GM12872 (cell line): ENCODE measurements at regions not wholly inside any gene's neighbourhood (a gene's known extent, or its start where the extent isn't known, plus 50 kb on each side); places are given as distances from the start of the nearest gene placed in this dataset.

Source experiments
- TF ChIP-seq, protein P1 (sequence below): IDR thresholded peaks from 3 replicates; pipeline ENCODE4 v1.5.1; 2011; ENCODE audit warnings: low read depth, mild to moderate bottlenecking, low read length, moderate library complexity; ENCODE audit not compliant: insufficient read depth

DNA sequence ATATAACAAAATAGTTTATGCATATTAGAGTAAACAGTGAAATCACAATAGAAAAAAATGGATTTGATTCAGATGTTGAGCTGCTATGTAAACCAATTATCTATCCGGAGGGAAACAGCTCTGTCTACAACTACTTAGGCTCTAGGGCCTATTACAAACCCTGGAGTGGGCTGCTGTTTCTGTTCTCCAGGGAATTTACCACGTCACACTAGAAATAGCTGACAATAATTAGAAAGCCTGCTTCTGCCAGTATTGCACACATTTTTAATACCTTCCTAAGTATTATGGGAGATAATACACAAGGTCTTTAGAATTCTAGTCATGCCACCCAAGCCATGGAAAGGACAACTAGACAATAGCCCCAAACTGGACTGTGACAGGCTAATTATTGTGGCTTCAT, 411.1 kb downstream of the FIGN start:
- TF ChIP-seq, protein P1, sequence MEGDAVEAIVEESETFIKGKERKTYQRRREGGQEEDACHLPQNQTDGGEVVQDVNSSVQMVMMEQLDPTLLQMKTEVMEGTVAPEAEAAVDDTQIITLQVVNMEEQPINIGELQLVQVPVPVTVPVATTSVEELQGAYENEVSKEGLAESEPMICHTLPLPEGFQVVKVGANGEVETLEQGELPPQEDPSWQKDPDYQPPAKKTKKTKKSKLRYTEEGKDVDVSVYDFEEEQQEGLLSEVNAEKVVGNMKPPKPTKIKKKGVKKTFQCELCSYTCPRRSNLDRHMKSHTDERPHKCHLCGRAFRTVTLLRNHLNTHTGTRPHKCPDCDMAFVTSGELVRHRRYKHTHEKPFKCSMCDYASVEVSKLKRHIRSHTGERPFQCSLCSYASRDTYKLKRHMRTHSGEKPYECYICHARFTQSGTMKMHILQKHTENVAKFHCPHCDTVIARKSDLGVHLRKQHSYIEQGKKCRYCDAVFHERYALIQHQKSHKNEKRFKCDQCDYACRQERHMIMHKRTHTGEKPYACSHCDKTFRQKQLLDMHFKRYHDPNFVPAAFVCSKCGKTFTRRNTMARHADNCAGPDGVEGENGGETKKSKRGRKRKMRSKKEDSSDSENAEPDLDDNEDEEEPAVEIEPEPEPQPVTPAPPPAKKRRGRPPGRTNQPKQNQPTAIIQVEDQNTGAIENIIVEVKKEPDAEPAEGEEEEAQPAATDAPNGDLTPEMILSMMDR: no peak

DNA sequence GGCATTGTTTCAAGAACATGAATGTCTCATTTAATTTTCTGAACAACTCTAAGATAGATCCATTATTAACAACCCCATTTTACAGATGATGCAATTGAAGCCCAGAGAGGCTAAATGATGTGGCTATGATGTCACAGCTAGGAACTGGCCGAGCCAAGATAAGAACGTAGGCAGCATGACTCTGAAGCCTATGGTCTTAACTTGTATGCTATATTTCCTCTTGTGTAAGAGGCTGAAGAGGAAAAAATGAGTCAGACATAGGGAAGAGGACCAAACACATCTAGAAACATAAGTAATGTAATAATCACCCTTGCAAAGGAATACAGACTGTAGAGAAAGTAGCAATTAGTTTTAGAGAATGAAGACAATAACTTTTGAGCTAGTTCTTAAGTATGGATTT, 416.8 kb downstream of the FIGN start:
- TF ChIP-seq, protein P1: no peak

DNA sequence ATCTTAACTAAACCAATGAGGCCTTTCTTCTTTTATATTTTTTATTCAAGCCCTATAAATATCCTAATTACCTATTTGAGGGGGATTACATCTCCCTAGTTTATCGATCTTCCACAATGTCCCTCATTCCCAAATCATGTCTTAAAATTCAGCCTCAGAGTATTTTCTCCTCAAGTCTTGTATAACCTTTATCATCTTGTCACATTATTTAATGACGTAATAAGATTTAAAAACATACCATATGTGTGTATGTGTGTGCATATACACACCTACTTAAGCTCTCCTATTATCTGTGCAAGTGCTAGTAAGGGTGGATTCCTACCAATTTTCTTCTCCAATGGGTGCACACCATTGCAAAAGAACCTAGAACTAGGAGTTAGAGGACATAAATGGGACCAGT, 421.1 kb downstream of the FIGN start:
- TF ChIP-seq, protein P1: no peak

DNA sequence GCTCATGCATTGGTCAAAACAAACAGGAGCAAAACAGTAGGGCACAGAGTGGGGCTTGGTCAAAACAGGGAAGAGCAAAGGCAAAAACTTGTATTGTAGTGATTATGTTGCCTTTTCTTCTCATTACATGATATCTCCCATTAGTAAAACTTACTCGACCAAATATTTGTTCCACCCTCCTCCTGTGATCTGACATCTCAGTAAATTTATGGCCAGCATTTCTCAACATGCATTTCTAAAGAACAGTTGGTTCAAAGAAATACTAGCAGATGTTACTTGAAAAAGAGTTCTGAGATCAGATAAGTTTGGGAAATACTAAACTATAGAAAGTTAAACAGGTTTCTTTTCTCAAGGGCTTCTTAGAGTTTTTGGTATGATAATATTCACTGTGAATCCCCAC, 423.1 kb downstream of the FIGN start:
- TF ChIP-seq, protein P1: no peak

DNA sequence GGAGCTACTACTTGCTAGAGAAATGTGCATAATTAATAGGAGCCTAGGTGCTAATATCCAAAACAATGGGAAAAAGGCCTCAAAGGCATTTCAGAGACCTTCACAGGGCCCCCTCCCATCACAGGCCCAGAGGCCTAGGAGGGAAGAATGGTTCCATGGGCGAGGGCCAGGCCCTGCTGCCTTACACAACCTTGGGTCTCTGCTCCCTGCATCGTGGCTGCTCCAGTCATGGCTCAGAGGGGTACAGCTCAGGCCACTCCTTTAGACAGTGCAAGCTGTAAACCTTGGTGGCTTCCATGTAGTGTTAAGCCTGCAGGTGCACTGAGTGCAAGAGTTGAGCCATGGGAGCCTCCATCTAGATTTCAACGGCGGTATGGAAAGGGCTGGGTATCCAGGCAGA, 429.2 kb downstream of the FIGN start:
- TF ChIP-seq, protein P1: no peak

DNA sequence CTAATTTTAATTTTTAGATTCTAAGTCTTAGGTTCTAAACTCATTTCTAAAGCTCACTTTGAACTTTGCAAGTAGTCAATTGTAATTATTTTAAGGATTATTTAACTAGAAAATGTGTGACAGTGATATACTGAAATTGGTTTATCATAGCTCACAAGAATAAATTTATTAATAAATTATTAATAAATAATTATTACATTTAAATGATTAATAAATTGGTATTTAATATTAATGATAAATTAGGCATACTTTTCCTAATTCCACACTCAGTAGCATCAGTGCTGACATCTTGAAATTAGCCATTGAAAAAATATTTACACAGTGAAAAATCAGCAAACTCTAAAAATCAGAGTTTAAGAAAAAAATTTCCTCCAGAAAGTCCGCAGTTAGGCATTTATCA, 433.7 kb downstream of the FIGN start:
- TF ChIP-seq, protein P1: no peak

DNA sequence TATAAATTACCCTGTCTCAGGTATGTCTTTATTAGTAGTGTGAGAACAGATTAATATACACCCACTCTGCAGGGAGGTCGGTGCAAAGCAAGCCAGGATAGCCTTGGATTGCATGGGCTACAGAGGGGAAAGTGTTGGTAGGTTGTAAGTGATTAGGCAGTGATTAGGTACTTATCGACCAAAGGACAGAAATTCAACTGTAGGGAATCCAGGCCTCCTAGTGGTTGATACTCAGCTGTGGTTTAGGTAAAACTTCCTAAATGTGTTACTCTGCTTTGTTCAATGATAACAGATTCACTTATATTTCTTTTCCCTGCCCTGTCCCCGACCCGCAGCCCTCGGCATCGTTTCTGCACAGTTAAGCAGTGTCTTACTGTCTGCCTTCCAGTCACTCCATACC, 444.0 kb downstream of the FIGN start:
- TF ChIP-seq, protein P1: no peak

DNA sequence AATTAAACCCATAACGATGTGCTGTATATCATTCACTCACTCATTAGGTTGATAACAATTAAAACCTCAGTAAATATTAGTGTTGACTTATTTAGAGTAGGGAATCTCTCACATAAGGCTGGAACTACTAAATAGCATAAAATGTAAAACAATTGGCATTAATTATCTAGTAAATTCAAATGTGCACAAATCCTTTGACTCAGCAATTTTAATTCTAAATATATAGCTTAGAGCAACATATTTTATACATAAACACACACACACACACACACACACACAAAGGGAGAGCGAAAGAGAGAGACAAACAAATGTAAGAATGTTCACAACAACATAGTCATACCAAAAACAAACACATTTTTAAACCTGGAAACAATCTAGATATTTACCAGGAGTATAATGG, 443.1 kb upstream of the KCNH7 start:
- TF ChIP-seq, protein P1: no peak
